ENCODE measurements at regions not wholly inside any gene's neighbourhood (a gene's known extent, or its start where the extent isn't known, plus 50 kb on each side); places are given as distances from the start of the nearest gene placed in this dataset.
"Not testable (repeated sequence)": the region's sequence is repeated elsewhere in the genome, so short reads cannot be mapped to it uniquely, and the experiment has no call there.

GRCh38 chr17:52504081-52504480 lies 345.6 kb upstream of the CA10 start:
- no peak for DNase-seq

- DNase-seq: no peak
Observed at GRCh38 chr17:52495646-52496045, 337.1 kb upstream of the CA10 start.

DNA sequence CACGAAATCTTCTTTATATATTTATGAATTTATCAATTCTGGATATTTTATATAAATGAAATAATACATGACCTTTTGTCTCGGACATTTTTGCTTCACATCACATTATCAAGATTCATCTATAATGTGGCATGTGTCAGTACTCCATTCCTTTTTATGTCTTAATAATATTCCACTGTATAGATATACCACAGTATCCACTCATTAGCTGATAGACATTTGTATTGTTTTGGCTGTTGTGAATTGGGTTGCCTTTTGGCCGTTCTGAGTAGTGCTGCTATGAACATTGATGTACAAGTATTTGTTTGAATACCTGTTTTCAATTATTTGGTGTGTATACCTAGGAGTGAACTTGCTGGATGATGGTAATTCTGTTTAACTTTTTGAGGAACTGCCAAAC lies 323.8 kb upstream of the CA10 start:
- DNase-seq: no peak

- DNase-seq: no peak
Observed at GRCh38 chr17:52477824-52478699, 319.5 kb upstream of the CA10 start.

GRCh38 chr17:52476638-52477313 lies 318.3 kb upstream of the CA10 start:
- no peak for DNase-seq

DNA sequence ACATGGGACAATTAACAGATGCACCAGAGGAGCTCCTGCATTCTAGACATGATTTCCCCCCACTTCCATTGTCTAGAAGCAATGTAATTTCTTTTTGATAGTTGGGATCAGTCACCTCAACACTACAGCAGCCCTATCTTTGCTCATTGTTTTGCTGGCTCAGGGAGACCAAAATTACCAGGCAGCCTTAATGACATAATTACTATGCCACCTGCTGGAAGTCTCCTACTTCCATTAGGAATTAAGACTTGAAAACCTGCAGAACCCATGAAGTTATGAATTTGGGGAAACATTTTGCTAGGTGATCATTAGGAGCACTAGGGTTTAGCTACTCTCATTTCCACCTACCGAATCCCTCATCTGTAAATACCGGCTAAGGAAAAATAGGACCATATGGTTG lies 312.0 kb upstream of the CA10 start:
- no peak for DNase-seq

GRCh38 chr17:52465407-52465806 lies 306.9 kb upstream of the CA10 start:
- DNase-seq: no peak

GRCh38 chr17:52451294-52451861 lies 292.9 kb upstream of the CA10 start:
- no peak for DNase-seq

- no peak for DNase-seq
Observed at GRCh38 chr17:52442350-52442749, 283.8 kb upstream of the CA10 start.

- DNase-seq: no peak
Observed at GRCh38 chr17:52420555-52421078, 262.1 kb upstream of the CA10 start.

- no peak for DNase-seq
Observed at GRCh38 chr17:52419229-52419641, 260.7 kb upstream of the CA10 start.

DNA sequence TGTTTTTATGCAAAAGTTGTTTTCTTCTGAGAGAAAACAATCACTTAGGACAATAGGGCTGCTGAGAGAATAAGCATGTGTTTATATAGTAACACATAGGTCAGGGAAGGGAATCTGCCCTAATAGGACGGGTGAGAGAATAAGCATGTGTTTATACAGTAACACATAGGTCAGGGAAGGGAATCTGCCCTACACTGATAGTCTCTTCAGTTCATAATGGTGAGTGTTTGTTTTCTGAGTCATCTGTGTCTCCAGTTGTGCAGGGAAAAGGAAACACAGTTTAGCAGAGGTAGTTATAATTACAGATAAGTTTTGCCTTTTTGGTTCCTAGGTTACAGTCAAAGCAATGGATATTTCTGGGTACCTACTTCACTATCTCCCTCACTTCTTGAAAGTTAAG lies 252.3 kb upstream of the CA10 start:
- no peak for DNase-seq

DNA sequence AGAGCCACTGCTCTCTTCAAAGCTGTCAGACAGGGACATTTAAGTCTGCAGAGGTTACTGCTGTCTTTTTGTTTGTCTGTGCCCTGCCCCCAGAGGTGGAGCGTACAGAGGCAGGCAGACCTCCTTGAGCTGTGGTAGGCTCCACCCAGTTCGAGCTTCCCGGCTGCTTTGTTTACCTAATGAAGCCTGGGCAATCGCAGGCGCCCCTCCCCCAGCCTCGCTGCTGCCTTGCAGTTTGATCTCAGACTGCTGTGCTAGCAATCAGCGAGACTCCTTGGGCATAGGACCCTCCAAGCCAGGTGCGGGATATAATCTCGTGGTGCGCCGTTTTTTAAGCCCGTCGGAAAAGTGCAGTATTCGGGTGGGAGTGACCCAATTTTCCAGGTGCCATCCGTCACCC lies 250.7 kb upstream of the CA10 start:
- not testable (repeated sequence) for DNase-seq

DNA sequence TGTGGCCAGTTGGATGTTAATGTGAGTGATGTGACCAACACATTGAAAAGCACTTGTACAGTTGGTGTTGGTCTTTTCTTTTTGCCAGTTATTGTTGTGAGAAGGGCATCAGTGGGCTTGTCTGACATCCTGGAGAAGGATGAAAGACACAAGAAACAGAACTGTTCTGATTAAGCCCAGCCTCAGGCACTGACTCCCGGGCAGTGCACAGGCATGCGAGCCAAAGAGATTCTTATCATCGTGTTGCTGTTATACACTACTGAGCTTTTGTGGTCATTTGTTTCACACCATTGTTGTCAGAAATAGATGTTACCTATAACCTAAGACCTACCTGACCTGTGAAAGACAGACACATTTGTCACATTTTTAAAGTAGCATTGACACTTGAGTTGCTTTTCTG lies 236.8 kb upstream of the CA10 start:
- no peak for DNase-seq

DNA sequence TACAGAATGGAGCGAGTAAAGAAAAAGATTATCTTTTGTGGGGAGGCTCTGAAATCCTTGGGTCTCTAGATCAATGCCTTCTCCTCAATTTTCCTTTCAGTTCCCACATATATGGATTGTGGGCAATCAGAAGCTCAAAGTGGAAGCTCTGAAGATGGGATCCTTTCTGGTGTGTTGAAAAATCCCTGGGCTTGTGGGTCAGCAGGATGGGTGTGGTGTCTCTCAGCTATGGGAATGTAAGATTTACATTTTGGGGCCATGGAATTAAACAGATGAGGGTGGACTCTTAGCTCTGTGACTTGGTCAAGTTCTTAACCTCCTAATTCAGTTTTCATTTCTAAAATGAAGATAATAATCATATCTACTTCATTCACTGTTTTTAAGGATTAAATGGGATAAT lies 231.9 kb upstream of the CA10 start:
- DNase-seq: no peak

- DNase-seq: no peak
Observed at GRCh38 chr17:52389632-52390031, 231.1 kb upstream of the CA10 start.

DNA sequence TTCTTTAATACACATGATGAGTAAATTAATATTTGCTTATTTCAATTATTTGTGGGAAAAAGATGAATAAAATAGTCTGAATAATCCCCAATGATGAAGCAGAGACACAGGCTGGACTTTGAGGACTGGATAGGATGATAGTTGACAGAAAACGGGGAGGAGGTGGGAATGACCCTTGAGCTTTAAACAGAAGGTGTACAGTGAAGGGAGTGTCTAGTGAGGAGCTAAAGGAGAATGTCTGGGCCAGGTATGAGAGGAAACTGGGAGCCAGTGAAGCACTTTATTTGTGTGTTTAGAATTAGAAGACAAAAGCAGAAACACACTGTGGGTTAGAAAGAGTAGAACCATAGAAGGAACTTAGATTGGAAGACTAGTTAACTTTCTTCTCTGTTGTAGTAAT lies 230.4 kb upstream of the CA10 start:
- DNase-seq: no peak

DNA sequence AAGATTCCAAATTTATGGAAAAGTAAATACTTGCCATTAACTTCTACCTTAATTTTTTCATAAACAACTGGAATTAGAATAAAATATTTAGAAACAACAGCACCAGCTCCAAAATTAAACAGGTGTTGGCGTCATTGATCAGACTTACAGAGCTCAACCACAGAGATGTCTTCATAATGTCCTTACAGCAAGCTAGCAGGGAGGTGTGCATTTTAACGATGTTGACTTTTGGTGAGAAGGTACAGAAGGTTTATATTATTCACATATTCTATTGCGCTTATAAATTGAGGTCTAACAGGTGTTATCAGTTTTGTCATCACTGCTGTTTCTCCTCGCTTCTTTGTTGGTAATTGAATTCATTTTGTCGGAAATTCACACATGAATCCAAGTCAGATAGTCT lies 226.2 kb upstream of the CA10 start:
- no peak for DNase-seq

DNA sequence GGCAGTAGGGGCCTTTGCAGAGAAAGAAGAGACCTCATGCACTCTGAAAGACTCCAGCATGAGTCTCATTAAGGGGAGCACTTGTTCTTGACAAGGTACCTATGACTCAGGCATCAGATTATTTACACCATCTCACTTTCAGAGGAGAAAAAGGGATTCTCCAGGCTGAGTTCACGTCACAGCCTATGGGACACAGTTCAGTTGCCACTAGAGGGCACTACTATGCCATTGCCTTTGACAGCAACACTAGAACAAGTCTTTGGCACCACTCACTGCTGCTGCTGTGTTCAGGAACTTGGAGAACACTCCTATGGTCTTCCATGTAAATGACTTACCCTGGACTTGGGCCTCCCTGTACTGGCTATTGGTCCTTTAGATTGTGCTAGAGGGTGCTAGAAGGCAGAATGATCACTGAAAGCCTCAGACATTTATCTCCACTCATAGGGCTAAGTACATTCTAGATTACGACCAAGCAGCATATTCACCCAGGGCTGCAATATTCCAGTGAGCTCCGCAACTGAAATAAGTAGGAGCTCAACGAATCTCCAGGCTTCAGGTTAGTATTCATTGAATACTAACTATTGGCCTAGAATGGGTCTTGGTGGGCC lies 225.1 kb upstream of the CA10 start:
- DNase-seq: peak; percentile 38

- no peak for DNase-seq
Observed at GRCh38 chr17:52378860-52379259, 220.3 kb upstream of the CA10 start.

DNA sequence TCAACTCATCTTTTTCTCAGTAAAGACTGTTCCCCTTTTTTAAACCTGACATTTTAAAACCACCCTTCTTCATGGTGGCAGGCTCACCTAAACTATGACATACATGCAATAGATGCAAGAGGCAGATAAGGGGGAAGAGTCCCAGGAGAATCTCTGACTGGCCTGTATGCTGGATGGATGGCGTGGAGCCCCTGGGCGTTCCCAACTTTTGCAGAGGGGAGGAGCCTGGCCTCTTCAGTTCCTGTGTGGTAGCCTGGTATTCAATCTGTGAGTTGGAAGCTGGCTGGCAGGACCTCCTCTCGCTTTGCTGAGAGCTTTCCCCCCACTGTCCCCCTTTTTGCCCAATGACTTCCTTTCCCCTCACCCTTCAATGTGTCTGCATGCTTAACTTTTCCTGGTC lies 217.6 kb upstream of the CA10 start:
- DNase-seq: no peak

DNA sequence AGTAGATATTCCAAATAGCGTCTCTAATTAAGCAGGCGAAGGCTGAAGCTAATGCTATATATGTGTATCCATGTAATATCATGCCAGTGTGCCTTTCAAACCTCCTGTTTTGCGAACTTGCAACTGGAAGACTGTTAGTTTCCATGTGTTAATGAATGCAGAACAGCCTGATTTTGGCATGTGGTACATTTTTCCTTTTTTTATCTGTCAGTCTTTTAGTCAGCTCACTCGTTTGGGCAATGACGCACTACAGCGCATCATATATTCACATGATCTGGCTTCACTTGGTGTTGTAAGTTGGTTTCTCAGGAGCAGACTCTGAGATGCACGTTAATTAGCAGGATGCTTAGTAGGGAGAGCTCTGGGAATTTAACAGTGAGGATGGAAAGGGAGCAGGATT lies 210.4 kb upstream of the CA10 start:
- no peak for DNase-seq

- no peak for DNase-seq
Observed at GRCh38 chr17:52357854-52358253, 199.3 kb upstream of the CA10 start.

DNA sequence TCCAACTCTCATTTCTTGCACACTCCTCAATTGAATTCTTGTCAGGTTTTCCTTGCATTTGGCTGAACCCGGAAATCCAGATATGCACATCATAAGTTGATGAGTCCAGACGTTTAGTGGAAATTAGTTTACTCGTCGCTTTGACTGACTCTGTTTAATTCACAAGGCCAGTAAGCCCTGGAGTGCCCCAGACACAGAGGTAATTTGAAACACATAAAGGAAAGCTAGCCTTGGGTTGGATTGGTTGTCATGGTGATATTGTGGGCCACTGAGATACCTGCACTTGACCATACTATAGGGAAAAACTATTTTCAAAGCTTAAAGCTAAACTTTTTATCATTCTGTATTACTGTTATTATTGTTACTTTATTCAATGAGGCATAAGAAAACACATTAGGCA lies 178.3 kb upstream of the CA10 start:
- DNase-seq: no peak

Measured in activated CD4-positive, alpha-beta T cell treated with anti-CD3 and anti-CD28 coated beads for 48 hours (primary cell).